Cardiac muscle cell (in vitro differentiated cells and primary cell): ENCODE measurements at regions not wholly inside any gene's neighbourhood (a gene's known extent, or its start where the extent isn't known, plus 50 kb on each side); places are given as distances from the start of the nearest gene placed in this dataset.
A peak's percentile ranks its signal among the peaks of the same experiment; 100 is the strongest.

Source experiments
- DNase-seq, 2 donors: peaks; one replicate each; pipeline versions ENCODE4 v3.0.0 to v3.0.0-alpha.2; 2010 to 2017; ENCODE audit warnings: low read depth in 1 of 2, low spot score in 1 of 2
- H3K27ac ChIP-seq: fragments of 200-600 bp; sonication (generic); 2 replicates; pipeline ENCODE4 v1.5.1; 2016
- H3K27me3 ChIP-seq: fragments of 200-600 bp; sonication (generic); 2 replicates; pipeline ENCODE4 v1.6.0; 2016; ENCODE audit warnings: control low read depth
- H3K36me3 ChIP-seq: fragments of 200-600 bp; sonication (generic); 2 replicates; pipeline ENCODE4 v1.5.1; 2016; ENCODE audit warnings: control low read depth
- H3K4me1 ChIP-seq: fragments of 200-600 bp; sonication (generic); 2 replicates; pipeline ENCODE4 v1.8.1; 2017; ENCODE audit warnings: low read depth, mild to moderate bottlenecking, mixed run types
- H3K4me3 ChIP-seq: fragments of 200-600 bp; sonication (generic); 2 replicates; pipeline ENCODE4 v1.5.1; 2016; ENCODE audit warnings: mild to moderate bottlenecking
- H3K9me3 ChIP-seq: fragments of 200-600 bp; sonication (generic); 2 replicates; pipeline ENCODE4 v1.5.1; 2017; ENCODE audit warnings: low read depth, mild to moderate bottlenecking, control low read depth
- CTCF ChIP-seq: IDR thresholded peaks from 2 replicates; pipeline ENCODE4 v1.5.1; 2012; ENCODE audit warnings: low read depth, mild to moderate bottlenecking, low read length

GRCh38 chr14:49467091-49467490 is 119.1 kb downstream of the RPS29 start:
- Histone ChIP-seq H3K27me3 (no peaks in the 10 kb centered on the region), H3K4me1 (no peaks in the 10 kb centered on the region), H3K9me3 (no peaks in the 10 kb centered on the region), H3K27ac (no peak overlapping the region), H3K4me3 (no peak overlapping the region), H3K36me3 (no peaks in the 10 kb centered on the region)
- no peak for TF ChIP-seq CTCF
- no peak for DNase-seq

GRCh38 chr14:49464885-49465284 is 121.3 kb downstream of the RPS29 start:
- no peaks in the 10 kb centered on the region for H3K36me3 ChIP-seq
- no peaks in the 10 kb centered on the region for H3K4me1 ChIP-seq
- peak; percentile 4 to 9 for DNase-seq
- H3K4me3 ChIP-seq, result no peak overlapping the region
- H3K9me3 ChIP-seq, result no peaks in the 10 kb centered on the region
- H3K27me3 ChIP-seq, result no peaks in the 10 kb centered on the region
- no peak overlapping the region for H3K27ac ChIP-seq
- TF ChIP-seq CTCF, result peak; percentile 17

GRCh38 chr14:49463146-49463545 is 123.0 kb downstream of the RPS29 start:
- Histone ChIP-seq H3K4me3 (no peak overlapping the region), H3K36me3 (no peaks in the 10 kb centered on the region), H3K27ac (no peak overlapping the region), H3K27me3 (no peaks in the 10 kb centered on the region), H3K9me3 (no peaks in the 10 kb centered on the region), H3K4me1 (no peaks in the 10 kb centered on the region)
- no peak for DNase-seq
- TF ChIP-seq CTCF, result no peak

- H3K4me1 ChIP-seq, result no peaks in the 10 kb centered on the region
- no peaks in the 10 kb centered on the region for H3K36me3 ChIP-seq
- peak; percentile 67 to 88 for DNase-seq
- peak; percentile 76 for TF ChIP-seq CTCF
- H3K27me3 ChIP-seq, result no peaks in the 10 kb centered on the region
- H3K27ac ChIP-seq, result no peak overlapping the region
- H3K9me3 ChIP-seq, result no peaks in the 10 kb centered on the region
- no peak overlapping the region for H3K4me3 ChIP-seq
These were observed 124.4 kb downstream of the RPS29 start for GRCh38 chr14:49461529-49462401.

- no peak overlapping the region for H3K4me3 ChIP-seq
- no peaks in the 10 kb centered on the region for H3K9me3 ChIP-seq
- no peaks in the 10 kb centered on the region for H3K36me3 ChIP-seq
- H3K4me1 ChIP-seq, result no peaks in the 10 kb centered on the region
- no peak for DNase-seq
- H3K27ac ChIP-seq, result no peak overlapping the region
- H3K27me3 ChIP-seq, result no peaks in the 10 kb centered on the region
- no peak for TF ChIP-seq CTCF
These were observed 125.5 kb downstream of the RPS29 start for GRCh38 chr14:49460662-49461061.
